Activated CD4-positive, alpha-beta T cell treated with anti-CD3 and anti-CD28 coated beads, Interleukin-2, Interleukin-4, amounts not matched to agents 100 ng/mL and 50 ng/mL, durations not matched to agents 16 hours and 8 hours (primary cell): ENCODE measurements at regions not wholly inside any gene's neighbourhood (a gene's known extent, or its start where the extent isn't known, plus 50 kb on each side); places are given as distances from the start of the nearest gene placed in this dataset.
"Not testable (repeated sequence)": the region's sequence is repeated elsewhere in the genome, so short reads cannot be mapped to it uniquely, and the experiment has no call there.

ENCODE experiments used
- DNase-seq: peaks from one replicate; pipeline ENCODE4 v3.0.0-alpha.2; 2020; ENCODE audit warnings: low spot score

GRCh38 chr2:187684174-187684573, 129.9 kb upstream of the TFPI start:
- no peak for DNase-seq

GRCh38 chr2:187686416-187687024, 132.3 kb upstream of the TFPI start:
- DNase-seq, result no peak

- DNase-seq, result no peak
Measured at GRCh38 chr2:187687585-187687984, 133.3 kb upstream of the TFPI start.

- no peak for DNase-seq
Measured at GRCh38 chr2:187689372-187689771, 135.1 kb upstream of the TFPI start.

GRCh38 chr2:187693923-187694322, 139.7 kb upstream of the TFPI start:
- DNase-seq, result no peak

GRCh38 chr2:187696644-187697043, 142.4 kb upstream of the TFPI start:
- DNase-seq, result not testable (repeated sequence)

- no peak for DNase-seq
Measured at GRCh38 chr2:187698374-187699110, 144.3 kb upstream of the TFPI start.

- DNase-seq, result no peak
Measured at GRCh38 chr2:187702157-187702556, 147.9 kb upstream of the TFPI start.

GRCh38 chr2:187708272-187708671, 154.0 kb upstream of the TFPI start:
- DNase-seq, result no peak

- no peak for DNase-seq
Measured at GRCh38 chr2:187709065-187709464, 154.8 kb upstream of the TFPI start.

- DNase-seq, result no peak
Measured at GRCh38 chr2:187710791-187711521, 156.7 kb upstream of the TFPI start.

- no peak for DNase-seq
Measured at GRCh38 chr2:187715590-187715989, 161.4 kb upstream of the TFPI start.

- DNase-seq, result no peak
Measured at GRCh38 chr2:187716301-187716700, 162.1 kb upstream of the TFPI start.

GRCh38 chr2:187718092-187718491, 163.9 kb upstream of the TFPI start:
- DNase-seq, result no peak

GRCh38 chr2:187719510-187719909, 165.3 kb upstream of the TFPI start:
- no peak for DNase-seq

- DNase-seq, result no peak
Measured at GRCh38 chr2:187748958-187749357, 194.7 kb upstream of the TFPI start.

GRCh38 chr2:187749804-187750431, 195.7 kb upstream of the TFPI start:
- DNase-seq, result no peak

GRCh38 chr2:187768995-187769394, 214.8 kb upstream of the TFPI start:
- DNase-seq, result no peak

- no peak for DNase-seq
Measured at GRCh38 chr2:187769437-187769836, 215.2 kb upstream of the TFPI start.

- DNase-seq, result no peak
Measured at GRCh38 chr2:187774551-187775071, 220.4 kb upstream of the TFPI start.

GRCh38 chr2:187775196-187775595, 221.0 kb upstream of the TFPI start:
- no peak for DNase-seq

GRCh38 chr2:187775651-187776050, 221.4 kb upstream of the TFPI start:
- DNase-seq, result no peak

GRCh38 chr2:187782301-187782700, 228.1 kb upstream of the TFPI start:
- no peak for DNase-seq
